PC-3 (cell line): ENCODE measurements at regions not wholly inside any gene's neighbourhood (a gene's known extent, or its start where the extent isn't known, plus 50 kb on each side); places are given as distances from the start of the nearest gene placed in this dataset.

Experiments
- ATAC-seq: fragments of 200-7000 bp; cut with Tn5 transposase; 2 replicates; pipeline ENCODE4 v1.9.1; 2020; ENCODE audit warnings: mild to moderate bottlenecking, moderate library complexity
- BruUV-seq: library from RNA; stranded (reverse); fragments of 400-500 nt; replicated peaks from 2 replicates; lab custom pipeline; 2021; lab: Mats Ljungman, UMichigan
- CTCF ChIA-PET: fragments of 300-600 bp; sonication (Branson Sonifier 250); formaldehyde crosslinking; loops from one replicate; lab custom pipeline; 2022; ENCODE audit warnings: antibody characterized with exemption; lab: Charles Lee
- POLR2A ChIA-PET: fragments of 300-600 bp; sonication (Branson Sonifier 250); formaldehyde crosslinking; loops from one replicate; lab custom pipeline; 2022; ENCODE audit warnings: antibody characterized with exemption; ENCODE audit not compliant: unreplicated experiment; lab: Charles Lee
- DNase-seq: peaks from one replicate; pipeline ENCODE4 v3.0.0-alpha.2; 2015
- H2AFZ ChIP-seq: fragments of 300-600 bp; sonication (generic); 2 replicates; pipeline ENCODE4 v1.6.0; 2016; ENCODE audit warnings: antibody characterized with exemption, low read length
- H3F3A ChIP-seq: fragments of 300-600 bp; sonication (generic); one replicate; pipeline ENCODE4 v1.6.0; 2017; ENCODE audit warnings: antibody characterized with exemption, low read length, control low read depth, mild to moderate bottlenecking; ENCODE audit not compliant: unreplicated experiment
- H3K27ac ChIP-seq: fragments of 300-600 bp; sonication (generic); 2 replicates; pipeline ENCODE4 v1.5.1; 2016; ENCODE audit warnings: mild to moderate bottlenecking, low read length
- H3K27me3 ChIP-seq: fragments of 300-600 bp; sonication (generic); 2 replicates; pipeline ENCODE4 v1.6.1; 2016; ENCODE audit warnings: low read length, mixed read lengths
- H3K36me3 ChIP-seq: fragments of 300-600 bp; sonication (generic); 2 replicates; pipeline ENCODE4 v1.6.1; 2016; ENCODE audit warnings: low read depth, mixed run types, low read length, mixed read lengths
- H3K4me1 ChIP-seq: fragments of 300-600 bp; sonication (generic); 2 replicates; pipeline ENCODE4 v1.5.1; 2016; ENCODE audit warnings: low read length; ENCODE audit not compliant: insufficient read depth
- H3K4me2 ChIP-seq: fragments of 300-600 bp; sonication (generic); 2 replicates; pipeline ENCODE4 v1.6.0; 2016; ENCODE audit warnings: low read length
- H3K4me3 ChIP-seq: fragments of 300-600 bp; sonication (generic); 2 replicates; pipeline ENCODE4 v1.5.1; 2016; ENCODE audit warnings: mild to moderate bottlenecking, low read length, mixed read lengths
- H3K79me2 ChIP-seq: fragments of 300-600 bp; sonication (generic); 2 replicates; pipeline ENCODE4 v1.6.1; 2017; ENCODE audit warnings: low read length, mixed read lengths
- H3K9ac ChIP-seq: fragments of 300-600 bp; sonication (generic); 2 replicates; pipeline ENCODE4 v1.6.0; 2016; ENCODE audit warnings: mild to moderate bottlenecking, low read length
- H3K9me2 ChIP-seq: fragments of 300-600 bp; sonication (generic); replicated peaks from 2 replicates; pipeline ENCODE4 v1.6.1; 2016; ENCODE audit warnings: mixed run types, low read length, mixed read lengths
- H3K9me3 ChIP-seq: fragments of 300-600 bp; sonication (generic); 2 replicates; pipeline ENCODE4 v1.6.1; 2016; ENCODE audit warnings: low read length, mixed read lengths
- H4K20me1 ChIP-seq: fragments of 300-600 bp; sonication (generic); 2 replicates; pipeline ENCODE4 v1.6.1; 2016; ENCODE audit warnings: low read length, mixed read lengths
- CTCF ChIP-seq: fragments of 300-600 bp; sonication (generic); conservative IDR thresholded peaks from 2 replicates; pipeline ENCODE4 v1.5.1; 2017; ENCODE audit warnings: antibody characterized with exemption, low read depth, mild to moderate bottlenecking, low read length
- EZH2 ChIP-seq: fragments of 300-600 bp; sonication (generic); IDR thresholded peaks from one replicate; pipeline ENCODE4 v1.6.1; 2017; ENCODE audit warnings: antibody characterized with exemption, mild to moderate bottlenecking, low read length; ENCODE audit not compliant: unreplicated experiment
- EZH2phosphoT487 ChIP-seq: fragments of 300-600 bp; sonication (generic); IDR thresholded peaks from 2 replicates; pipeline ENCODE4 v1.6.1; 2018; ENCODE audit warnings: mild to moderate bottlenecking, antibody characterized with exemption, low read length, borderline replicate concordance
- intact Hi-C: fragments of 100-400 bp; cut with micrococcal nuclease; formaldehyde crosslinking; loops from 2 replicates; pipeline ENCODE4 v1.9.0; 2023

- ChIA-PET CTCF (no interaction called here), POLR2A (no interaction called here)
- ATAC-seq (no peak), DNase-seq (no peak)
- Histone ChIP-seq H3K9me2 (no peaks in the 10 kb centered on the region), H3K4me3 (no peak overlapping the region), H3K9ac (no peak overlapping the region), H3K4me1 (no peaks in the 10 kb centered on the region), H4K20me1 (no peaks in the 10 kb centered on the region), H2AFZ (no peak overlapping the region), H3K27ac (no peak overlapping the region), H3K9me3 (no peaks in the 10 kb centered on the region), H3F3A (no peaks in the 10 kb centered on the region), H3K4me2 (no peak overlapping the region), H3K36me3 (no peaks in the 10 kb centered on the region), H3K79me2 (no peaks in the 10 kb centered on the region), H3K27me3 (no peaks in the 10 kb centered on the region)
- intact Hi-C loops: no loop called here
- no peak for TF ChIP-seq EZH2
- TF ChIP-seq EZH2phosphoT487: no peak
- TF ChIP-seq CTCF: no peak
- no TSS peak for BruUV-seq
Observed at GRCh38 chr19:28472843-28473242, 740.1 kb downstream of the UQCRFS1 start.

GRCh38 chr19:28471731-28472510 lies 741.0 kb downstream of the UQCRFS1 start:
- CTCF ChIA-PET: no interaction called here
- no peaks in the 10 kb centered on the region for H3K4me1 ChIP-seq

More at GRCh38 chr19:28471731-28472510, 741.0 kb downstream of the UQCRFS1 start:
- no peak for TF ChIP-seq CTCF
- TF ChIP-seq EZH2phosphoT487: no peak
- TF ChIP-seq EZH2: no peak
- Histone ChIP-seq H3K36me3 (no peaks in the 10 kb centered on the region), H3K4me3 (no peak overlapping the region), H2AFZ (no peak overlapping the region), H3K27ac (no peak overlapping the region), H3K9ac (no peak overlapping the region), H3K4me2 (no peak overlapping the region), H4K20me1 (no peaks in the 10 kb centered on the region), H3F3A (no peaks in the 10 kb centered on the region), H3K27me3 (no peaks in the 10 kb centered on the region), H3K9me3 (no peaks in the 10 kb centered on the region), H3K79me2 (no peaks in the 10 kb centered on the region), H3K9me2 (no peaks in the 10 kb centered on the region)
- DNase-seq (no peak), ATAC-seq (no peak)
- intact Hi-C loops: no loop called here
- POLR2A ChIA-PET: no interaction called here
- no TSS peak for BruUV-seq
